ENCODE measurements at regions not wholly inside any gene's neighbourhood (a gene's known extent, or its start where the extent isn't known, plus 50 kb on each side); places are given as distances from the start of the nearest gene placed in this dataset.

DNA sequence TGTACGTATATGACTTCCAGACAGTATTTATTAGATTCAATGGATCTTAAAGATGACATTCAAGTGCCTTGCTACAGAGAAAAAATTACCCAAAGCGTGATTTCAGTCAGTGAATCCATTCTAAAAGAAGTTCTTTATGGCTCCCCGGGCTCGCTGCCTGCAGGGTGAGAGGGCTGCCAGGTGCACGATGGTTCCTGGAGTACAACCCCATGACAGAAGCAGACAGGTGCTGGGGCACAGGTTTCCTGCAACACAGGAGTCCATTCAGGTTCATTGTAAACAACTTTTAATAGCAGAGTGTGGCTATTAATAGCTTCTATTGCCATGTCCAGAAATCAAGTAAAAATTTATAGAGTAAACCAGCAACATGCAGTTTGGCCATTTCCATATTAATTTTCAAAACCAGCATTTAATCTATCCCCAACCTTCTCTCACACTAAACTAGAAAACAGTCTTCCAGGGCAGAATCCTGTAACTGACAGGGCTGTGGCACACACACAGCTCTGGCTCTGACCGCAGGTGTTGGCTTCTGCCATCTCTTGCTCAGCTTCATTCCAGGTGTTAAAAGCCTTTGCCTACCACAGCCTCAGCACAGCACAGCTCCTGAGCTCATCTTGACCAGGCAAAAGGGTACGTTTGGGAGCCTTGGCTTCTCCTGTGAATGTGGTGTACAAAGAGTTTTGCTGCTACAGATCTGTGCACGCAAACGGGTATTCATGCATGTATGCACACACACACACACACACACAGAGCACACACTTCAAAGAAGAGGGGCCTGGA lies 185.9 kb downstream of the MEX3B start:
- DNase-seq (ENCODE audit: insufficient read length, low spot score) (no peak), FAIRE-seq (peak; percentile 26)
- TF ChIP-seq POLR2A (IDR thresholded peaks at IDR 0.05; ENCODE audit: low read depth, low read length) = no peak
- no peak for TF ChIP-seq POU2F2 (IDR thresholded peaks at IDR 0.05; ENCODE audit: low read depth, low read length)
- TF ChIP-seq PAX5 (IDR thresholded peaks at IDR 0.05; ENCODE audit: insufficient read depth, low read length, severe bottlenecking) = no peak
- no peak for TF ChIP-seq POLR2AphosphoS5 (IDR thresholded peaks at IDR 0.05; ENCODE audit: low read depth, low read length)
- no peak for TF ChIP-seq TAF1 (IDR thresholded peaks at IDR 0.05; ENCODE audit: low read depth, low read length)
- TF ChIP-seq SPI1 (IDR thresholded peaks at IDR 0.05; ENCODE audit: low read depth, low read length) = no peak

DNA sequence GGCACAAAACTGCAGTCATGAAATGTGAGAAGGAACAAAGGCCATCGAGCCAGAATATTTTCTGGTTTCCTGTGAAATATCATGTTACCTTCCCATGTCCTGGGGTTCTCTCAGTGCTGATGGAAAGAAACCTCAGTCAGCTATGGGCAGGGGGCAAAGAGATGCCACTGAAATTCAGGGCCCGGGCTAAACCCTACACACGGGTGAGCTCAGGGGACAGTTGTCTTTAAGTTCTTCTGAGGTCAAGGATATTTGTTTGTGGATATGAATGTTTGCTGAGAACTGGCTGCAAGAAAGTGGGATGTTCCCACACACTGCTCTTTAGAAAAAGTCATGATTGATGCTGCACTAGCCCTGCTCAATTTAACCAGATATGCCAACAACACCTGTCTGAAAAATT lies 187.2 kb downstream of the MEX3B start:
- FAIRE-seq (no peak), DNase-seq (ENCODE audit: insufficient read length, low spot score) (no peak)
- TF ChIP-seq POLR2A (IDR thresholded peaks at IDR 0.05; ENCODE audit: low read depth, low read length) (no peak), PAX5 (IDR thresholded peaks at IDR 0.05; ENCODE audit: insufficient read depth, low read length, severe bottlenecking) (no peak), POU2F2 (IDR thresholded peaks at IDR 0.05; ENCODE audit: low read depth, low read length) (no peak), TAF1 (IDR thresholded peaks at IDR 0.05; ENCODE audit: low read depth, low read length) (no peak), SPI1 (IDR thresholded peaks at IDR 0.05; ENCODE audit: low read depth, low read length) (no peak), POLR2AphosphoS5 (IDR thresholded peaks at IDR 0.05; ENCODE audit: low read depth, low read length) (no peak)

DNA sequence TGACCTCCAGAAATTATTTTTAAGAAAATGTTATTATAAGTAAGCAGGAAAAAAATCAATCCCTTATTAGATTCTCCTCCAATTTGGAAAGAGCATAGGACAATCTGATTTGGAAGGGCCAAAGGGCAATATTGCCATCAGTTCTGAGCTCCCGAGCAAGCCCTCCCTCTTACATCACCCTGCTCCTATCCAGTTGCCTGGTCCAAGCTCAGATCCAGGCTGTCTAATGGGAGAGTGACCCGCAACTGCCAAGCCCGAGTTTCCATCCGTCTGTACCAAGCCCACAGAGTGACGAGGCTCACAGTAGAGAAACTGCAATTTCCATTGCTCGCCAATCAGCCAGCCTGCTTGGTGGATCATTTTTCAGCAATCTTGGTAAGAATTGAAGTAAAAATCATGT lies 187.7 kb downstream of the MEX3B start:
- no peak for TF ChIP-seq POU2F2 (IDR thresholded peaks at IDR 0.05; ENCODE audit: low read depth, low read length)
- no peak for TF ChIP-seq POLR2A (IDR thresholded peaks at IDR 0.05; ENCODE audit: low read depth, low read length)
- TF ChIP-seq SPI1 (IDR thresholded peaks at IDR 0.05; ENCODE audit: low read depth, low read length) = no peak
- TF ChIP-seq PAX5 (IDR thresholded peaks at IDR 0.05; ENCODE audit: insufficient read depth, low read length, severe bottlenecking) = no peak
- TF ChIP-seq POLR2AphosphoS5 (IDR thresholded peaks at IDR 0.05; ENCODE audit: low read depth, low read length) = no peak
- no peak for TF ChIP-seq TAF1 (IDR thresholded peaks at IDR 0.05; ENCODE audit: low read depth, low read length)
- DNase-seq (ENCODE audit: insufficient read length, low spot score) (no peak), FAIRE-seq (no peak)

DNA sequence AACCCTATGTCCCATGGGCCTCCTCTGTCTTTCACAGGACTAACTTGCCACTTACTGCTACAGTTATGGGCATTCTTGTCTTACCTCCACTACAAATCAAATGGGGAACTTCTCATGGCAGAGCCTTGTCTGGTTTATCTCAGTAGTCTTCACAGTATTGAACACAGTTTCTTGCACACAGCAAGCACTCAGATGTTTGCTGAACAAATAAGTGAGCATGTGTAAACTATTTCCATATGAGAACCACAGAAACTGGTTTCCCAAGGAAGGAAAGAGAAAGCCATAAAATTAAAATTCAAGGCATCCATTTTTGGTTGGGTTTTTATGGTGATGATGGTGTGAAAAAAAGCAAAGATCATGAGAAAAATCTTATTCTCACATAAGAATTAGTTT lies 189.2 kb downstream of the MEX3B start:
- TF ChIP-seq PAX5 (IDR thresholded peaks at IDR 0.05; ENCODE audit: insufficient read depth, low read length, severe bottlenecking) (no peak), POLR2AphosphoS5 (IDR thresholded peaks at IDR 0.05; ENCODE audit: low read depth, low read length) (no peak)
- DNase-seq (ENCODE audit: insufficient read length, low spot score) = no peak
- FAIRE-seq = no peak

DNA sequence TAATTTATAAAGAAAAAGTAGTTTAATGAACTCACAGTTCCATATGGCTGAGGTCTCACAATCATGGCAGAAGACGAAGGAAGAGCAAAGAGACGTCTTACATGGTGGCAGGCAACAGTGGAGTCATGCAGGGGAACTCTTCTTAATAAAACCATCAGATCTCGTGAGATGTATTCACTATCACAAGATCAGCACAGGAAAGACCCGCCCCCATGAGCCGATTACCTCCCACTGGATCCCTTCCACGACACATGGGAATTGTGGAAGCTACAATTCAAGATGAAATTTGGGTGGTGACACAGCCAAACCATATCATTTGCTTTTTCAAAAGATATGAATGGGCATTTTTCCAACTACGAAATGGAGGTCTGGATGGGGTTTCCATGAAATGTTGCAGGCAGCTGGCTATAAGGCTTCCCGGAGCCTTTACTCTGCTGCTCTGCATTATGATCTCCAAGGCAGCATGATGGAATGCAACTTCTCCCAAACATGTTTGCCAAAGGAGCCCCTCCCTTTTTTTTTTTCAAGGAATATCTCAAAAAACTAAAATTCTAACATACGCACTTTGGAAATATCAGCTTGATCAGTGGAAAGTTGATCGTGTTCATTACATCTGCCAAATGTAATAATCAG lies 189.7 kb downstream of the MEX3B start:
- TF ChIP-seq TAF1 (IDR thresholded peaks at IDR 0.05; ENCODE audit: low read depth, low read length) (no peak), PAX5 (IDR thresholded peaks at IDR 0.05; ENCODE audit: insufficient read depth, low read length, severe bottlenecking) (no peak), POLR2AphosphoS5 (IDR thresholded peaks at IDR 0.05; ENCODE audit: low read depth, low read length) (no peak), SPI1 (IDR thresholded peaks at IDR 0.05; ENCODE audit: low read depth, low read length) (no peak), POU2F2 (IDR thresholded peaks at IDR 0.05; ENCODE audit: low read depth, low read length) (no peak), POLR2A (IDR thresholded peaks at IDR 0.05; ENCODE audit: low read depth, low read length) (no peak)
- DNase-seq (ENCODE audit: insufficient read length, low spot score) (no peak), FAIRE-seq (no peak)

DNA sequence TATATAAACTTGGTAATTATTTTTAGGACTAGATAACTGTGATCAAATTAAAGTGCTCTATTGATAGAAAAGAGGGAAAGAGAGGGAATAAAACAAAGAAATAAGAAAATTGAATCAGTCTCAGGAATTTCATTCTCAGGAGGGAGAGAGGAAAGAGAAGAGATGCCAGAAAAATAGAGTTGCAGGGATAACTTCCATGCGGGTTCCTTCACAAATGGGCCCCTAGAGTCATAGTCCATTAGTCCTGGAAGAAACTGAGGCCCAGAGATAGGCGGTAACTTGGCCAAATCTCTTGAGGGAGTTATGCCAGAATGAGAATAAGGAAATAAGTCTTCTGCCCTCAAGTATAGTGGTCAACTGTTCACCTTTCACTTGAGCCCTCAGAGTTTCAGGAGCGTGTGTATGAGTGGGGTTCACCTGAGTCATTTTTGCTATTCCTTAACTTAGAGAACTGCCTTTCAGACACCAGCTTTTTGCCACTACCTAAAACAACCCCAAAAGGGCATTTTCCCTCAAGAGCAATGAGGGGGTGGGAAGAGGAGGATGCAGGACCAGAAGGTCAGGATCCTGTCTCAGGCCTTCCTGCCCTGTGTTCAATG lies 192.6 kb downstream of the MEX3B start:
- FAIRE-seq (no peak), DNase-seq (ENCODE audit: insufficient read length, low spot score) (no peak)
- TF ChIP-seq SPI1 (IDR thresholded peaks at IDR 0.05; ENCODE audit: low read depth, low read length) (no peak), TAF1 (IDR thresholded peaks at IDR 0.05; ENCODE audit: low read depth, low read length) (no peak), POLR2AphosphoS5 (IDR thresholded peaks at IDR 0.05; ENCODE audit: low read depth, low read length) (no peak), POLR2A (IDR thresholded peaks at IDR 0.05; ENCODE audit: low read depth, low read length) (no peak), POU2F2 (IDR thresholded peaks at IDR 0.05; ENCODE audit: low read depth, low read length) (no peak), PAX5 (IDR thresholded peaks at IDR 0.05; ENCODE audit: insufficient read depth, low read length, severe bottlenecking) (no peak)

DNA sequence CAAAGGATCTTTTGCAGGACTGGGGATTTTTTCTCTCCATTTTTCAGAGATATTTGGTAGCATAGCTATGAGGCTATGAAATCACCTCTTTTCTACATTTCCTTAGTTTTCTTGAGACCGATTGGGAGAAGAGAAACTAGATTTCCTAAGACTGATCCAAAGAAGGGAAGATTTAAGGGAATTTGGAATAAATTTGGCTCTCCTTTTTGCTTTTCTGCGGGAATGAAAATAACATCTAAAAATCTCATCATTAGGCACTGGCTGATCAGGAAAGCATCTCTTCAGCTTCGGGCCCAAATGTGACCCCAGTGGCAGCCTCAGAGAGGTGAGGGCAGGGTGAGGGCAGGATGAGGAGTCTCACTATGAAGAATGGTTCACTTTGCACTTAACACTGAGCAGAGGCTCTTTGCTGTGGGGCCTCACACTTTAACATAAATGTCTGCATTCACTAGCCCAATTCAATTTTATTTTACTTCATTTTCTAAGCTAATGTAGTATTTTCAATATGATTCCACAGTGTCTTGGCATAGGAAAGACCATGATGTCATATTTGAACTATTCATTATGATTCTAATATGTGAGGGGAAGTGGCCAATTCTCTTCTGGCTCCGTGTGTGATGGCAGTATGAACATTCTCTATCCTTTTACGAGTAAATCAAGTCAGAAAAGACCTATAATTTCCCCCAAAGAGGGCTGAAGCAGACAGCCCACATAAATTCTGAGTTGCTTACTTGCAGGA lies 193.2 kb downstream of the MEX3B start:
- DNase-seq (ENCODE audit: insufficient read length, low spot score) (no peak), FAIRE-seq (no peak)
- no peak for TF ChIP-seq PAX5 (IDR thresholded peaks at IDR 0.05; ENCODE audit: insufficient read depth, low read length, severe bottlenecking)
- no peak for TF ChIP-seq POU2F2 (IDR thresholded peaks at IDR 0.05; ENCODE audit: low read depth, low read length)
- TF ChIP-seq POLR2A (IDR thresholded peaks at IDR 0.05; ENCODE audit: low read depth, low read length) = no peak
- TF ChIP-seq SPI1 (IDR thresholded peaks at IDR 0.05; ENCODE audit: low read depth, low read length) = no peak
- no peak for TF ChIP-seq TAF1 (IDR thresholded peaks at IDR 0.05; ENCODE audit: low read depth, low read length)
- TF ChIP-seq POLR2AphosphoS5 (IDR thresholded peaks at IDR 0.05; ENCODE audit: low read depth, low read length) = no peak

DNA sequence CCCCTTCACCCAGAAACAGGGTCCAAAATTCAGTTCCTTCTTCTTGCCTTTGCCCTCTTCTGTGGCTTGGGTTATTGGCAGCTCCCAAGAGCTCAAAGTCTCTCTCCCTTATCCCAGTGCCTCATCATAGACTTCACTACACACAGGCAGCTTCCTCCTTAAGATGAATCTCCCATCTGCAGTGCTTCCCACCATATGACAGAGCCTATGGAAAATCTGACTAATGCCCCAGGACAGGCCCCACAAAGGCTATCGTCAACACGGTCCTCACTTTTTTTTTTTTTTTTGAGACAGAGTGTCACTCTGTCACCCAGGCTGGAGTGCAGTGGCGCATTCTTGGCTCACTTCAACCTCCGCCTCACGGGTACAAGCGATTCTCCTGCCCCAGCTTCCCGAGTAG lies 194.1 kb downstream of the MEX3B start:
- DNase-seq (ENCODE audit: insufficient read length, low spot score) = no peak
- TF ChIP-seq POLR2AphosphoS5 (IDR thresholded peaks at IDR 0.05; ENCODE audit: low read depth, low read length) (no peak), POU2F2 (IDR thresholded peaks at IDR 0.05; ENCODE audit: low read depth, low read length) (no peak), POLR2A (IDR thresholded peaks at IDR 0.05; ENCODE audit: low read depth, low read length) (no peak), SPI1 (IDR thresholded peaks at IDR 0.05; ENCODE audit: low read depth, low read length) (no peak), TAF1 (IDR thresholded peaks at IDR 0.05; ENCODE audit: low read depth, low read length) (no peak), PAX5 (IDR thresholded peaks at IDR 0.05; ENCODE audit: insufficient read depth, low read length, severe bottlenecking) (no peak)
- FAIRE-seq = no peak

DNA sequence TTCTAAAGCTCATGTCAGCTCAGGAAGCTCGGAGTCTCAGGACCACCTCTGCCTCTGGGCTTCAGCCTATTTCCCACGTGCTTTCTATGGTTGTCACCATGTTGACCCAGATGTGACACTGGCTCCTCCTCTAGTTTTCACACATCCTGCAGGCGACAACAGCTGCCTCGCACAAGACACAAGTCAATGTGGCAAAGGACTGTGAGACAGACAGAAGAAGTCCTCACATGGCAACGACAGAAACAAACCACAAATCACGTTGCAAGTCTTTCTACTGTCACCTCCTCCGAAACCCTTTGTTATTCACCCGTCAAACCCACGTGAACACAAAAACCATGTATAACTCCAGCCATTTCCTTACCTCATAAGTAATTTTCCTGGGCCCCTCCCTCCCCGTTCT lies 194.5 kb downstream of the MEX3B start:
- FAIRE-seq = no peak
- no peak for DNase-seq (ENCODE audit: insufficient read length, low spot score)
- no peak for TF ChIP-seq SPI1 (IDR thresholded peaks at IDR 0.05; ENCODE audit: low read depth, low read length)
- TF ChIP-seq POLR2AphosphoS5 (IDR thresholded peaks at IDR 0.05; ENCODE audit: low read depth, low read length) = no peak
- TF ChIP-seq TAF1 (IDR thresholded peaks at IDR 0.05; ENCODE audit: low read depth, low read length) = no peak
- TF ChIP-seq PAX5 (IDR thresholded peaks at IDR 0.05; ENCODE audit: insufficient read depth, low read length, severe bottlenecking) = no peak
- TF ChIP-seq POLR2A (IDR thresholded peaks at IDR 0.05; ENCODE audit: low read depth, low read length) = no peak
- TF ChIP-seq POU2F2 (IDR thresholded peaks at IDR 0.05; ENCODE audit: low read depth, low read length) = no peak

Measured in GM12891 (cell line).